ENCODE measurements at regions not wholly inside any gene's neighbourhood (a gene's known extent, or its start where the extent isn't known, plus 50 kb on each side); places are given as distances from the start of the nearest gene placed in this dataset.
"Not testable (repeated sequence)": the region's sequence is repeated elsewhere in the genome, so short reads cannot be mapped to it uniquely, and the experiment has no call there.

DNA sequence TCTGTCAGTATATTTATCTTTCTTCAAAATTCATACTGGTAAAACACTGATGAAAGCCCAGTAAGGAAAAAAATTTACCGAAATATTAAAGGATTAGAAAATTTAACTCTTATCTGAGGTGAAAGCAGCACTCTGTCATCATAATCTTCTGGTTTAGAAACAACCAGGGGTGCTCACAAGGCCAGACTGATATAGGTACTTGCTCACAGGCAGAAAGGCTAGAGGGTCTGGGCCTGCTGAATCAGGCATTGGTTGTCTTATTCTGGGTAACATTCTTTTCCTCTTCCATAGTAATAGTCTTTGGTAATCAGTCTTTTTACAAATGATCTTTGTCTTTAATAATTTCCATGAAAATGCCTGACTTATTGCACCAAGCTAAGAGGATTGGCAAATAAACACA is 221.4 kb upstream of the TFPI start:
- no peak for DNase-seq (ENCODE audit: low read depth in 3 of 3, low spot score in 2 of 3)

DNA sequence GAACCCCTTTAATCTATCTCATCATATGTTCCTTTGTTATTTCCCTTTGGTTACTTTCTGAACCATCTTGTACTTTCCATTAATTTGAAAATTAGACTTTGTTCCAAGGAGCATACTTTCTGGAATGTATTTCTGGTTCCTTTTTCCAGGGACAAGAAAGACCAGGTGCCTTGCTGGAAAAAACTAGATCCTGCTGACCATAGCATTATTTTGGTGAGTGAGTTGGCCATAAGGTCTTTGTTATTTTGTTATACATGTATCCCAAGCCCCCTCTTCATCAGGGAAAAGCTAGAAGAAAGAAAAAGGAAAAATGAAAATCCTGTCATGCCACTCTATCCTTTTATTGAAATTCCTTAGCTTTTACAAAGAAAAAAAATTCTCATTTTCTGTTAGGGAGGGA is 228.1 kb upstream of the TFPI start:
- no peak for DNase-seq (ENCODE audit: low read depth in 3 of 3, low spot score in 2 of 3)

DNA sequence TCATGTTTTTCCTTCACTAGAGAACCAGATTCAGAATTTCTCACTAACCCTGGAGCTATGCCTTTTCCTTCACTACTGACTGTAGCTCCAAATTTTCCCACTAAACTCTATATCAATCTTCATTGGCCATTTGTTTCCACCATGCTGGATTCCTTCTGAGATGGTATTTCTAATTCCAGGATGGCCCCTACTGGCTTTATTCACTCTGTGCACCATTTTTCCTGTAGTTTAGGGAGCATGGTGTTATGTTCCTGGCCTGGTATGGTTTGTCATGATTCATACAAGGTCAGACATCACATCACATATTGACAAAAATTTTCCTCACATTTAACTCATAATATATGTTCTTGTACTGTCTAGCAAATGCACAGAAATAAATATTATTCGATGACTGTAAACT is 229.2 kb upstream of the TFPI start:
- no peak for DNase-seq (ENCODE audit: low read depth in 3 of 3, low spot score in 2 of 3)

DNA sequence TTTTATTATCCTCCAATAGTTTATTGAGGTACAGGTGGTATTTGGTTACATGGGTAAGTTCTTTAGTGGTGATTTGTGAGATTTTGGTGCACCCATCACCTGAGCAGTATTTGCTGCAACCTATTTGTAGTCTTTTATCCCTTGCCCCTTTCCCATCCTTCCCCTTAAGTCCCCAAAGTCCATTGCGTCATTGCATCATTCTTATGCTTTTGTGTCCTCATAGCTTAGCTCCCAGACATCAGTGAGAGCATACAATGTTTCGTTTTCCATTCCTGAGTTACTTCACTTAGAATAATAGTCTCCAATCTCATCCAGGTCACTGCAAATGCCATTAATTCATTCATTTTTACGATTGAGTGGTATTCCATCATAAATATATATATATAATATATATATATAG is 229.9 kb upstream of the TFPI start:
- DNase-seq (ENCODE audit: low read depth in 3 of 3, low spot score in 2 of 3), result not testable (repeated sequence)

DNA sequence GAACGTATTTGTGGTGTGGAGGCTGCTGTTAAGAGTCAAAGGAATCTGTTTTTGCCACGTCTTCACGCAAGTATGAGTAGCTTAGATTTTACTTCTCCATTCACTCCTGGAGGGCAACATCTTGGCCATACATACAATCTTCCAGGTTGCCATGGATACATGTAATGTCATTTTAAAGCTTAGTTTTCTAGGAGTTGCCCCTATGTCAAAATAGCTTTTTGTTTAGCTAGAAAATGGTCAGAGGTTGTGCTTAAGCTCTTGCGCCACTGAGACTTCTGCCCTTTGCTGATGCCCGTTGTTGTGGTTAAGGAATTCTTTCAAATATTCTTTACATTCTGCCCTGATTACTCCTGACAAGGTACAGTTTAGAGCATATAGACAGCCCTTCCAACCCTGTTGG is 245.4 kb upstream of the TFPI start:
- DNase-seq (ENCODE audit: low read depth in 3 of 3, low spot score in 2 of 3), result no peak

DNA sequence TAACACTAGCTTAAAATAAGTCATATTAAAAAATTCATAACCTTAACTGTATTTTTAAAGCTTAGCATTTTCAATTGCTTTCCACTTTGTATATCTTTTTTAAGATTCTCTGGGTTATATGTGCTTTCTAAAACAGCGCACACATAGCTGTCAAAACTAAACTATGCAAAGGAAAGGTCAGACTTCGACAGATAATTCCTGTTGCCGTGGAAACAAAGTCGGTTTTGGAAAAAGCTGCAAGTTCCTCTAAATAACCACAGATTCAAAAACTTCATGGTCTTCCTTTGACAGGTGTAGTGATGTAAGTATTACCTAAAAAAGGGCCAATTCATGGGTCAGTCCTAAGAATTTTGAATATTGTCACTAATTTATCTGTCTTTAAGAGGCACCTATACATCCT is 249.6 kb upstream of the TFPI start:
- DNase-seq (ENCODE audit: low read depth in 3 of 3, low spot score in 2 of 3), result no peak

DNA sequence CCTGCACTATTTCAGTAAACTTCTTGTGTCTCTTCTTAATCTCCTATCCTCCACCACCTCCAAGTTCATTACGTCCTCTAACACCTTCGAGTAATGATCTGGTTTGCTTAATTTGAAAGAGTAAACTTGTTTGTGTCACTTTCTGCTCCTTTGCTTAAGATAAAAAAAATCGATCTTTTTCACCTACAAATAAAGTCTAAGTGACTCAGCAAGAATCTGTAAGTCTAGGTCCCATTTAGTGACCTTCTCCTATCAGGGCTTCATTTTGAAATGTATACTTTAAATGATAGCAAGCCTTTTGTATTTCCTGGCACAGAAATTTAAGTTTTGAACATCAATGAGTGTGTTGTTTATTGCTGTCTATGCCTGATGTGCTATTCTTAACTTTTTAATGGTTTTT is 260.9 kb upstream of the TFPI start:
- no peak for DNase-seq (ENCODE audit: low read depth in 3 of 3, low spot score in 2 of 3)

DNA sequence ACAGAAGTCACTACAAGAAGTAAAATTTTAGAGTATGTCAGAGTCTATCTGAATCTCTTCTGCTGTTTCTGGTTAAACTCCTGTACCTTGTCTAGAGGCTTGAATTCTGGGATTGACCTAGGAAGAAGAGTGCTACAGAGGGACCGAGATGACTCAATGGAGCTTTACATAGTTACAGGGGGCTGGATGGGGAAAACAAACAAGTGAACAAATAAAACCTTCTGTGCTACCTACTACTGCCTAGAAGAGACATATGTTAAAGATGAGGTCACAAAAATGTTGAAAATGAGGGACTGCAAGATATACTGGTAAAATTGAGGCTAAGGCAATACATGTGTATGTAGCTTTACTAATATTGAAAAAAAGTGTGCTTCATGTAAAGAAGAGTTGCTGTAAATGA is 265.4 kb upstream of the TFPI start:
- DNase-seq (ENCODE audit: low read depth in 3 of 3, low spot score in 2 of 3), result no peak

DNA sequence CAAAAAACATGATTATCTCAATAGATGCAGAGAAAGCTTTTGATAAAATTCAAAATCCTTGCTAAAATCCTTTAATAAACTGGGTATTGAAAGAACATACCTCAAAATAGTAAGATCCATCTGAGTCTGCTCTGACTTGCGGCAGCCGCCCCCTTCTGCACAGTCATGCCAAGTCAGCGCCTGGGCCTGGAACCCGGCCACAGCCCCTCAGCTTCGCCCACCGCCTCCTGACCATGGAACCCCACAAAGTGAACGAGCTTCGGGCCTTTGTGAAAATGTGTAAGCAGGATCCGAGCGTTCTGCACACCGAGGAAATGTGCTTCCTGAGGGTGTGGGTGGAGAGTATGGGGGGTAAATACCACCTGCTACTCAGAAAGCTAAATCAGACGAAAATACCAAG is 270.9 kb upstream of the TFPI start:
- DNase-seq (ENCODE audit: low read depth in 3 of 3, low spot score in 2 of 3), result no peak

DNA sequence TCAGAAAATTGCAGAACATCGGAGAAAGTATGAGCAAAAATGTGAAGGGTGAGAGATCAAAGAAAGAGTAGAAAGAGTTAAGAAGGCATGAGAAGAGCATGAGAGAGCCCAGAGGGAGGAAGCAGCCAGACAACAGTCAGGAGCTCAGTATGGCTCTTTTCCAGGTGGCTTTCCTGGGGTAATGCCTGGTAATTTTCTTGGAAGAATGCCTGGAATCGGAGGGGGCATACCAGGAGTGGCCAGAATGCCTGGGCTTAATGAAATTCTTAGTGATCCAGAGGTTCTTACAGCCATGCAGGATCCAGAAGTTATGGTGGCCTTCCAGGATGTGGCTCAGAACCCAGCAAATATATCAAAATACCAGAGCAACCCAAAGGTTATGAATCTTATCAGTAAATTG is 271.8 kb upstream of the TFPI start:
- DNase-seq (ENCODE audit: low read depth in 3 of 3, low spot score in 2 of 3), result no peak

DNA sequence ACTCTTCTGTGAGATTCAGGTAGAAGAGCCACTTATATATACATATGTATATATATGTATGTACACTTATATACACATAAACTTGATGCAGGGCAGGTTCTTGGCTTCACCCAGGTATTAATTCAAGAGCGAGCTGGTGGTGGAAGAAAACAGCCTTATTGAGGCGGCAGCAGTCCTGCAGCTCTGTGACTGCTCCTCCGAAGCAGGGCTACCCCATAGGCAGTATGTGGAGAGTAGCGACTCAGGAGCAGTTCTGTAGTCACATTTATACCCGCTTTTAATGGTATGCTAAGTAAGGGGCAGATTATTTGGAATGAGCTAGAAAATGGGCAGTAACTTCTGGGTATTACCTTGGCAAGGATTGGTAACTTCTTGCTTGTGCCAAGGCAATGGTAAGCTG is 280.6 kb upstream of the TFPI start:
- no peak for DNase-seq (ENCODE audit: low read depth in 3 of 3, low spot score in 2 of 3)

DNA sequence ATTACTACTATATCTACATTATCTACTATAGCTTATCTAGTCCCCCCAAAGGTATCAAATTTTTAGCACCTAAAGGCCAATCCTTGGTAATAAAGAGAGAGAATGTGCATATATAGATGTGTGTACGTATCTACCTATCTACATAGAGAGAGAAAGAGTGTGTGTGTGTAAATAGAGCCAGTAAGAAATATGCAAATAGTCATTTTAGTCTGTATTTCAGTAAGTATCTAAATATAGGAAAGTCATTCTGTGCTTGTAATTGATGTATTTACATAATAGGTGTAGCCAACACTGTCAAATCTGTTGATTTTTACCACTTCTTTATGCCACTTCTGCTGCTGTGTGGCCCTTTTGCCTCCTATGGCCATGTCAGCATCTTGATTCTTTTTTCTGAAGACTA is 284.5 kb upstream of the TFPI start:
- no peak for DNase-seq (ENCODE audit: low read depth in 3 of 3, low spot score in 2 of 3)

DNA sequence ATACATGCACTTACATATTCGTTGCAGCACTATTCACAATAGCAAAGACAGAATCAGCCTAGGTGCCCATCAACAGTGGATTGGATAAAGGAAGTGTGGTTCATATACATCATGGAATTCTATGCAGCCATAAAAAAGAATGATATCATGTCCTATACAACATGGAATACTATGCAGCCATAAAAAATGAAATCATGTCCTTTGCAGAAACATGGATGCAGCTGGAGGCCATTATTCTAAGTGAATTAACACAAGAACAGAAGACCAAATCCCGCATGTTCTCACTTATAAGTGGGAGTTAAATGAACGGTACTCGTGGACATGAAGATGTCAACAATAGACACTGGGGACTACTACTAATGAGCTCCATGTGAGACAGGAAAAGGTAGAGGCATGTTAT is 288.1 kb upstream of the TFPI start:
- DNase-seq (ENCODE audit: low read depth in 3 of 3, low spot score in 2 of 3), result no peak

DNA sequence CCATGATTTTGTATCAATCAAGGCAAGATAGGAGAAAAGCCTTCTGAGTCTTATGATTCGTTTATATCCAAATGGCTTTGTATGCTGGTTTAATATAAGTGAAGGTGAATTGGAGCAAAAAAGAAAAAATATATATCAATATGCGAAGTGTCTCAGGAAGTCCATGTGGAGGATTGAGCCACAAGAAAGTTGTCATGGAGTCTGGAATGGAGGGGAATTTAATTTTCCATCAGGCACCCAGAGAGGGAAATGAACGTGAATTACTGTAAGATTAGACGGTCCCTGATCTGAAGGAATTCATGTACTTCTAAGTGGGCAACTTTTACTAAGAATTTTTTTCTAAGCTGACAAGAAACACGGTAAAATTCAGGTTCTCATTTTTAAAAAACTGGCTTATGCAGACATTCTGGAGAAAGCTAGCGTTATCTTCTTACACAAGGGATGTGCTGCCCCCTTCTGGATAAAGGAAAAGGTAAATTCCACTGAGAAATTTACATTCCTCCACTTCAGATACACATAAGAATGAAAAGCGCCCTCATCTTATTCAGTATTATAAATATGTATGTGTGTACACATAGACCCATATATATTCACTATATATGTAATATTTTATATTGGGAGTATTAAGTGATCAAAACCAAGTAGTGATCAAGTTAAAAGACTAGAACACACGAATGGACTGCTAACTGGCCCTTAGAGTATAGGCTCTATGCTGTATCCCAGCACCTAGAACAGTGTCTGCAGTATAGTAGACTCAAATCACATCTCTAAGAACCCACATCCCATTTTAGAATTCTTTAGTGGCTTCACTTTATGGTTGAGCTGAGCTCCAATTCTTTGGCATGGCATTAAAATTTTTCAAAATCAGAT is 289.0 kb upstream of the TFPI start:
- DNase-seq (ENCODE audit: low read depth in 3 of 3, low spot score in 2 of 3), result peak; percentile 29 to 41 (median 32)

DNA sequence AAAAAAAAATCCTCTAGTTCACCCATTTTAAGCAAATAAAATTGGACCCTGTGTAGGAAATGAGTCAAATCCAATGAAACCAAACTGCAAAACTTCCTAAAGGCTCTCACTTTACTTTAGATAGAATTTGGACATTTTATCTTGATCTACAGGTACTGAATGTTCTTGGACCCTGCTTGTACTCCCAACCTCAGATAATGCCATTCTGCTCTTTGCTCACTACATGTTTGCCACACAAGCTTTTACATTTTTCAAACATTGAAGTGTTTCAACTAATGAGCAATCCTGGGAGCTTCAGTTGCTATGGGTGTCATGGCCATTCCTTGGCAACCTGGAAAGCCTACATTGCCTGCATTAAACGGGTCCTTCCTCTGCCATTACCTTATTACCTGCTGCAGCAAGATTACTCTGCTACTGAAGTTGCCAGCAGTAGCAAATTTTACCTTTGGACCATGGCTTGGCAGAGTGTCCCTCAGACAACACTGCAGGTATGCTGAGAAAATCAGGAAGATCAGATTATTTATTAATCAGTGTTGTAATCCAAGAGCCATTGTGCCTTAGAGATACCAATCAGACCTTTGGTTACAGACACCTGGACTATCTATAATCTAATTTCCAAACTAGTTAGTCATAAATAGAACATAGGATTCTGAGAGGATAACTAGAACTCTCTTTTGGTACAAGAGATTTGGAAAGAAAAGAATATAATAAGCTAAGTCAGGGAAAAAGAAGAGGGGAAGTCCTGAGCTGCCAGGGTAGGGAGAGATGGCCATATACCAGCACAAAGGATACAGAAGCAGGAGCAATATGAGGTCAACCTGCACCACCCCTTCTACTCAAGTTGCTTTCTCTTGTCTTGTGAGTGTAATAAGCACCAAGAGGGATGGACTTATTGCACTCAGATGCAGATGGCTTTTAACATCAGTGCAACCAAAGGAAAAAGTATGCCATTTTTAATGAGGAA is 293.3 kb upstream of the TFPI start:
- no peak for DNase-seq (ENCODE audit: low read depth in 3 of 3, low spot score in 2 of 3)

DNA sequence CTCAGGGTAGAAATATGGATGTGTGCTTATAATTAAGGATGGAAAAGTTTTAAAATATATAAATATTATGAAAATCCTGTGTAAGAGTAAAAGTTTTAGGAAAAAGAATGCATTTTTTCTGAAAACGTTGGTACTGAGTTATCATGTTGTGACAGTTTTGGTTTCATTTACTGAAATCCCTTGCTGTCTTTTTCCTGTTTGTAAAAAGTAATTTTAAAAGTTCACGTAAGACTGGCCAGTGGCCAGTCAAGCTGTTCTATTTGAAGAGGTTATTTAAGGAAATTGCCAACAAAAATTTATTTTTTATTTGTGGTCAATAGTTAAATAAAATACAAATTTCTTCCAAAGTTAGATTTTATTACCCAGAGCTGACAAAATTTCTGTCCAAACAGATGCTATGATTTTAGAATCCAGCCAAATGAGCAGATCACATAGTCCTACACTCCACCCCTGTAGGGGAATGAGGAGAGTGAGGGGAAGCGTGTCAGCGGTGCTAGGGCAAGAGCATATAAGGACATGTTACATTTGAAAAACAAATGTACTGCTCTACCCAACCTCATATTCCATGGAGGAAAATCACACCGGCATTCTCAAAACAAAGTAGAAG is 297.8 kb upstream of the TFPI start:
- no peak for DNase-seq (ENCODE audit: low read depth in 3 of 3, low spot score in 2 of 3)

DNA sequence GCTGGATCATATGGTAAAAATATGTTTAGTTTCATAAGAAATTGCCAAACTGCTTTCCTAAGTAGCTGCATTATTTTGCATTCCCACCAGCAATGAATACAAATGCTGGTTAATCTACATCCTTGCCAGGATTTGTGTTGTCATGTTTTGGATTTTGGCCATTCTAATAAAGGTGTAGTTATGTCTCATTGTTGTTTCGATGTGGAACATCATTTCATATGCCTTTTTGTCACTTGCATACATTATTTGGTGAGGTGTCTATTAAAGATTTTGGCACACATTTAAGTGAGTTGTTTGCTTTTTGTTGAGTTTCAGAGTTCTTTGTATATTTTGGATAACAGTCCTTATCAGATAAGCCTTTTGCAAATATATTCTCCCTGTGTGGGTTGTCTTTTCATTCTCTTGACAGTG is 299.2 kb upstream of the TFPI start:
- DNase-seq (ENCODE audit: low read depth in 3 of 3, low spot score in 2 of 3), result no peak

DNA sequence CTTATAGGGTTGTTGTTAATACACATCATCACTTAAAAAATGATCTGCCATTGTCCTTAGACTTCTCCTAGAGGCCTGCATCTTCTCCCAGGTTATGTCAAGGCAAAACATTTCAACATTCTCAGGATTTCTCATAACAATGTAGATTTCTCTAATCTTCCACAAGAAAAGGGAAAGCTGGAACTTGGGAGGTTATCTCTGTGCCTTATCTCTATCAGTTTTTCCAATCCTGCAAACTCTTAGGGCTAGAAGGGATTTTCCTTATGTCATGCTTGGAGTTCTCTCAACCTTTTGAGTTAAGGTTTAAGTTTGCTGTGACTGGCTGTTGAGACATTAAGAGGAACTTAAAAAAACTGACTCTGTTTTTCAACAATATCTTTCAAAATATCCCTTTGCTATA is 300.6 kb upstream of the TFPI start:
- DNase-seq (ENCODE audit: low read depth in 3 of 3, low spot score in 2 of 3), result no peak

DNA sequence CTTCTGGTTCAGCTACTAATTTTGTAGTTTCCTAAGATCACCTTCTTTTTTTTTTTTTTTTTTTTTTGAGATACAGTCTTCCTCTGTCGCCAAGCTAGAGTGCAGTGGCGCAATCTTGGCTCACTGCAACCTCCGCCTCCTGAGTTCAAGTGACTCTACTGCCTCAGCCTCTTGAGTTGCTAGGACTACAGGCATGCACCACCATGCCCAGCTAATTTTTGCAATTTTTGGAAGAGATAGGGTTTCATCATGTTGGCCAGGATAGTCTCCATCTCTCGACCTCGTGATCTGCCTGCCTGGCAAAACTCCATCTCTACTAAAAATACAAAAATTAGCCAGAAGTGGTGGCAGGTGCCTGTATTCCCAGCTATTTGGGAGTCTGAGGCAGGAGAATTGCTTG is 301.5 kb upstream of the TFPI start:
- DNase-seq (ENCODE audit: low read depth in 3 of 3, low spot score in 2 of 3), result no peak

DNA sequence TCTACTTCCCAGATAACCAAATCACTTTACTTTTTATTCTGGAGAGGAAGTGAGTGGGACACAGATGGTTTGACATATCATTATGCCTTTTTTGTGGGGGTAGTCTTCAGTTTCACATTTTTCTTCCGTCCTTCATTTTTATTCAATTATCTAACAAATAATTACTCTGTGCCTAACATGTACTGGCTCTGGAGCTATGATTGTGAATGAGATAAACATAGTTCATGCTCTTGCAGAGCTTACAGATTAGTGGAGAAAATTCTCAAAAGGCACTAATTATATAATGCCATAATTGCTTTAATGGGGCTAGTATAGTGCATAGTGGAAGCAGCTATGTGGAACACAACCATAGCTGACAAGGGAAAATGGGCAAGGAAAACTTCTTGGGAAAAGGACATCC is 303.6 kb upstream of the TFPI start:
- DNase-seq (ENCODE audit: low read depth in 3 of 3, low spot score in 2 of 3), result no peak

DNA sequence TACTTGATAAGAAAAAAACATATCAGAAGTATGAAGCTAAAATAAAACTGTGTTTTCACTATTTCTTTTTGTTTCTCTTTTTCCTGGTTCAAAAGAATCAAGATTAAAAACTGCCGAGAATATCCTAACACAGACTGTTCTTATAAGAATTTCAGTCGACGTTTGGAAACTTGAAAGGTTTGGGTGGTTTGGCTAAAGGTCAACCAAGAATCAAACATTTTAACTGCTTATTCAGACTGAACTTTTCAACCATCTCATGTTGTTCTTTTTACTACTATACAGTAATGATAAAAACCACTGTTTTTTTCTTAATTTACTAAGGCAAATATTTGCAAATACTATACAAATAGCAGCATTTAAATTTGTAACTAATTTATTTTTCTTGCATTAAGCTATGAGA is 308.5 kb upstream of the TFPI start:
- no peak for DNase-seq (ENCODE audit: low read depth in 3 of 3, low spot score in 2 of 3)

Data from right renal cortex interstitium (tissue), 3 donors.